GM12872 (cell line): ENCODE measurements at regions not wholly inside any gene's neighbourhood (a gene's known extent, or its start where the extent isn't known, plus 50 kb on each side); places are given as distances from the start of the nearest gene placed in this dataset.

Experiments
- CTCF ChIP-seq: IDR thresholded peaks from 3 replicates; pipeline ENCODE4 v1.5.1; 2011; ENCODE audit warnings: low read depth, mild to moderate bottlenecking, low read length, moderate library complexity; ENCODE audit not compliant: insufficient read depth

GRCh38 chr20:1828786-1829131 lies 66.4 kb upstream of the SIRPA start:
- no peak for TF ChIP-seq CTCF

GRCh38 chr20:1827974-1828785 lies 67.0 kb upstream of the SIRPA start:
- TF ChIP-seq CTCF, result no peak

GRCh38 chr20:1827510-1827973 lies 67.7 kb upstream of the SIRPA start:
- TF ChIP-seq CTCF, result no peak

- TF ChIP-seq CTCF, result no peak
These were observed 69.2 kb upstream of the SIRPA start for GRCh38 chr20:1825938-1826445.

- TF ChIP-seq CTCF, result no peak
These were observed 69.7 kb upstream of the SIRPA start for GRCh38 chr20:1825507-1825906.

- no peak for TF ChIP-seq CTCF
These were observed 70.4 kb upstream of the SIRPA start for GRCh38 chr20:1824834-1825233.

- TF ChIP-seq CTCF, result no peak
These were observed 71.0 kb upstream of the SIRPA start for GRCh38 chr20:1824181-1824580.
